Right cardiac atrium (tissue), 5 donors: ENCODE measurements at regions not wholly inside any gene's neighbourhood (a gene's known extent, or its start where the extent isn't known, plus 50 kb on each side); places are given as distances from the start of the nearest gene placed in this dataset.
A peak's percentile ranks its signal among the peaks of the same experiment; 100 is the strongest.

Source experiments
- ATAC-seq, 2 donors: fragments of 200-7000 bp; cut with Tn5 transposase; one replicate each; pipeline versions ENCODE4 v1.8.0 to v1.9.1; 2020; ENCODE audit warnings: moderate library complexity in 2 of 2, mild to moderate bottlenecking in 1 of 2
- DNase-seq, 3 donors: peaks; one replicate each; pipeline ENCODE4 v3.0.0-alpha.2; 2020
- H3K27ac ChIP-seq: one replicate; pipeline ENCODE4 v1.5.1; 2013; ENCODE audit warnings: mild to moderate bottlenecking, low read length, control low read depth, moderate library complexity
- H3K27me3 ChIP-seq: one replicate; pipeline ENCODE4 v1.6.1; 2013; ENCODE audit not compliant: control insufficient read depth, insufficient read depth
- H3K4me1 ChIP-seq: one replicate; pipeline ENCODE4 v1.6.1; 2013; ENCODE audit warnings: low read length; ENCODE audit not compliant: control insufficient read depth, insufficient read depth
- H3K4me3 ChIP-seq: one replicate; pipeline ENCODE4 v1.5.1; 2013; ENCODE audit warnings: low read length, control low read depth
- H3K9me3 ChIP-seq: one replicate; pipeline ENCODE4 v1.6.1; 2013; ENCODE audit warnings: low read length; ENCODE audit not compliant: control insufficient read depth
- WGBS: extraction: QIAGEN DNeasy Blood & Tissue Kit; methylation state at CpG from one replicate; pipeline ENCODE4 v1.1.7; 2013; 5-methylcytosine and 5-hydroxymethylcytosine counted together
- intact Hi-C, 4 donors: fragments of 100-400 bp; cut with DNase I; formaldehyde crosslinking; loops; one replicate each; pipeline versions ENCODE4 v1.11.0 to v1.14.0; 2022 to 2023
- donor health status: healthy with polysubstance abuse.
- donor health status: DM: no; HTN: yes; CAD: no.
- donor health status: DM: no; HTN: no; CAD: no.
- donor health status: DM: no; HTN: yes; CAD: no; lungs with severe emphysema.
- donor health status: DM: yes; HTN: yes; CAD: no.

- ATAC-seq: no peak
Observed at GRCh38 chr13:42389041-42389440, 117.1 kb downstream of the AKAP11 start.

GRCh38 chr13:42392180-42392579 is 120.2 kb downstream of the AKAP11 start:
- ATAC-seq (no peak), DNase-seq (no peak)
- no peaks in the 10 kb centered on the region for H3K9me3 ChIP-seq
- no peaks in the 10 kb centered on the region for H3K27me3 ChIP-seq
- intact Hi-C loops: no loop called here
- H3K4me1 ChIP-seq: no peaks in the 10 kb centered on the region
- 87% methylated on average over 1 of the region's 1 CpG for WGBS
- no peak overlapping the region for H3K27ac ChIP-seq
- no peak overlapping the region for H3K4me3 ChIP-seq

More at GRCh38 chr13:42389041-42389440, 117.1 kb downstream of the AKAP11 start:
- no peak overlapping the region for H3K4me3 ChIP-seq
- H3K9me3 ChIP-seq: no peaks in the 10 kb centered on the region
- H3K27ac ChIP-seq: no peak overlapping the region
- no peaks in the 10 kb centered on the region for H3K4me1 ChIP-seq
- H3K27me3 ChIP-seq: no peaks in the 10 kb centered on the region
- intact Hi-C loops: no loop called here
- no peak for DNase-seq

- intact Hi-C loops: no loop called here
- no peaks in the 10 kb centered on the region for H3K9me3 ChIP-seq
- WGBS: 82% methylated on average over 6 of the region's 6 CpGs
Observed at GRCh38 chr13:42392716-42393572, 121.0 kb downstream of the AKAP11 start.

DNA sequence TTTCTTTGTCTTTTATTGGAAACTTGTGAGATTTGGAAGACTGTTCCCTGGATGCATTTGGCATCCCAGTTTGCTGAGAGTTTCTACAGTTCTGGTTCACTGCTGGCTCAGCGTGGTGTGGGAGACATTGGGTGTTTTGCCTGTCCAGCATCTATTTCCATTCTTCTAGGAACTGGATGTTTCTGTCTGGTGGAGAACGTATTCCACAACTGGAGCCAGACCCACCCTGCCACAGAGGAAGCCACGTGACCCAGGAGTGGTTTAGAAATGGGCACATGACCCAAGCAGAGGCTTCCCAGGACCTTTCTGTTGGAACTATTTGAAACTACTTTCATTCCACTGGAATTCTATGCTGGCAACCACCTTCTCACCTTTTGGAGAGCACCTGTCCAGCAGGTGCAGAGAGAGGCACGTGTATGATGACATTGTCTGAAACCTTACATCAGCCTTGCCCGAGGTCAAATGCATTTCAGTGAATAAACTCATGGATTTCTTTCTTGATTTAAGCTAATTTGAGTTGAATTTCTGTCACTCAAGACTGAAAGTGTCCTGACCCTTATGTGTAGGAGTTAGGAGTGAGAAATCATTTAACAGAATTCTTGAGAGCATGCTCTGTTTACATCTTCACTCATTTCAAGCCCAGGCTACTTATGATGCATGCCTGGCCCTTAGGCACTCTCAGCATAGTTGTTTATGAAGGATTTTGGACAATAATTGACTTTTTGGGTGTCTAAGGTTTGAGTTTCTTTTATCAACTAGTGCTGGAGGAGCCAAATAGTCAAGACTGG is 121.8 kb downstream of the AKAP11 start:
- H3K4me3 ChIP-seq: no peak overlapping the region
- WGBS: 82% methylated on average over 5 of the region's 5 CpGs
- no peak for DNase-seq
- no peaks in the 10 kb centered on the region for H3K9me3 ChIP-seq
- intact Hi-C loops: no loop called here
- H3K27ac ChIP-seq: no peak overlapping the region
- ATAC-seq: no peak
- no peaks in the 10 kb centered on the region for H3K27me3 ChIP-seq
- no peaks in the 10 kb centered on the region for H3K4me1 ChIP-seq

More at GRCh38 chr13:42392716-42393572, 121.0 kb downstream of the AKAP11 start:
- ATAC-seq (no peak), DNase-seq (no peak)
- no peaks in the 10 kb centered on the region for H3K4me1 ChIP-seq
- H3K27ac ChIP-seq: no peak overlapping the region
- no peak overlapping the region for H3K4me3 ChIP-seq
- no peaks in the 10 kb centered on the region for H3K27me3 ChIP-seq

DNA sequence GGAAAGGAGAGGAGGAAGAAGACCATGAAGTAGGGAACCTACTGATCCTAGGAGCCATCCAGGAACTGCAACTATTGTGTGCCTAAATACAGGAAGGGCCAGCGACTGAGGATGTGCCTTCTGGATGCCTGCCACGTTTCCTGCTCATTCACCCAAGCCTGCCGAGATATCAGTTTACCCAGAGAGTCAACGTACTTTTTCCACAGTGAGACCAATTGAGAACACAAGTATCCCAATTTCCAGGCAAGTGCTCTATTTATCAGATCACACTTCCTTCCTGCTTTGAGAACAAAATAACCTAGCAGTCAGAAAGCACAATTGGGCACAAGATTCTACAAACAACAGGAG is 122.4 kb downstream of the AKAP11 start:
- no peaks in the 10 kb centered on the region for H3K27me3 ChIP-seq
- DNase-seq (peak in 1 of 3 donors; percentile 53), ATAC-seq (peak in 1 of 2 donors; percentile 51)
- WGBS: 48% methylated on average over 4 of the region's 4 CpGs
- intact Hi-C loops: no loop called here
- H3K9me3 ChIP-seq: no peaks in the 10 kb centered on the region
- H3K4me3 ChIP-seq: no peak overlapping the region
- H3K4me1 ChIP-seq: no peaks in the 10 kb centered on the region
- H3K27ac ChIP-seq: no peak overlapping the region

GRCh38 chr13:42394711-42395085 is 122.7 kb downstream of the AKAP11 start:
- H3K27me3 ChIP-seq: no peaks in the 10 kb centered on the region
- H3K9me3 ChIP-seq: no peaks in the 10 kb centered on the region
- intact Hi-C loops: no loop called here
- 82% methylated on average over 2 of the region's 2 CpGs for WGBS
- ATAC-seq: no peak
- H3K27ac ChIP-seq: no peak overlapping the region
- no peaks in the 10 kb centered on the region for H3K4me1 ChIP-seq
- DNase-seq: no peak
- H3K4me3 ChIP-seq: no peak overlapping the region

DNA sequence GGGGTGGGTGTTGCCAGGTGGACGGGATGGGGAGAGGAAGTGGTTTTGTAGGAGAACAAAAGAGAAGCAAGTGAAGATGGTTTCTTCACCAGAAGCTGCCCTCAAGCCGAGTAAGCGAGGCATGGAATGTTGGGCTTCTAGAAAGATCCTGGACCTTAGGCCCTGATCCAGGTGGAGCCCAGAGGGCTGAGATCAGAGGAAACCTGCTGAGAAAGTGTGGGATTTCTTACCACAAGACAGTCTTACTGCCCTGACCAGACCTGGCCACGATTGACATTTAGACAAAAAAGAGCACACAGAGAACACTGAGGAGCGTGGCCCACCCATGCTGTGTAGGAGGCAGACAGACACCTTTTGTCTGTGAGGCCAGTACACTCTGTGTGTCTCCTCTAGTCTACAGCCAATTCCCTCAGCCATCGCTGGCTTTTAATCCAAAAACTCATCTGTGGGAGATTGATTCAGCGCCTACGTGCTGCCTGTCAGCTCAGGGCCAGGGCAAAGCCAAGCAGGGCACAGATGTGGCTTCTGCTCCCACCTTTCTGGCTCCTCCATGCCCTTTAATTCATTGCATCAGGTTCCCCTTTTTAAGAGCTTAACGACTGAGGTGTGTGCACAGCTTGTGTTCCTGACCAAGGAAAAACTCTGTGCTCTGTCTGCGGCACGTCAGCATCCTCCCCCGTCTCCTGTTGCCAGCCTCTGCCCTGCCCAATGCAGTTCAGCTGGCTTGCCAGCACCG is 123.3 kb downstream of the AKAP11 start:
- no peak for DNase-seq
- Histone ChIP-seq H3K27ac (no peak overlapping the region), H3K27me3 (no peaks in the 10 kb centered on the region), H3K4me3 (no peak overlapping the region), H3K9me3 (no peaks in the 10 kb centered on the region), H3K4me1 (no peaks in the 10 kb centered on the region)
- intact Hi-C loops: no loop called here
- 77% methylated on average over 13 of the region's 13 CpGs for WGBS
- ATAC-seq: no peak

GRCh38 chr13:42396501-42396900 is 124.5 kb downstream of the AKAP11 start:
- Histone ChIP-seq H3K27ac (no peak overlapping the region), H3K27me3 (no peaks in the 10 kb centered on the region), H3K4me3 (no peak overlapping the region), H3K4me1 (no peaks in the 10 kb centered on the region), H3K9me3 (no peaks in the 10 kb centered on the region)
- intact Hi-C loops: no loop called here
- ATAC-seq (no peak), DNase-seq (no peak)
- 91% methylated on average over 9 of the region's 9 CpGs for WGBS

GRCh38 chr13:42396901-42397655 is 125.1 kb downstream of the AKAP11 start:
- Histone ChIP-seq H3K27me3 (no peaks in the 10 kb centered on the region), H3K4me1 (no peaks in the 10 kb centered on the region), H3K4me3 (no peak overlapping the region), H3K27ac (no peak overlapping the region), H3K9me3 (no peaks in the 10 kb centered on the region)
- ATAC-seq: no peak
- intact Hi-C loops: no loop called here
- 93% methylated on average over 6 of the region's 6 CpGs for WGBS
- DNase-seq: no peak

- intact Hi-C loops: no loop called here
- Histone ChIP-seq H3K27me3 (no peaks in the 10 kb centered on the region), H3K4me1 (no peaks in the 10 kb centered on the region), H3K4me3 (no peak overlapping the region), H3K27ac (no peak overlapping the region), H3K9me3 (no peaks in the 10 kb centered on the region)
- WGBS: 54% methylated on average over 4 of the region's 4 CpGs
- DNase-seq (no peak), ATAC-seq (no peak)
Observed at GRCh38 chr13:42398533-42398932, 126.6 kb downstream of the AKAP11 start.
